EH (cell line): ENCODE measurements at regions not wholly inside any gene's neighbourhood (a gene's known extent, or its start where the extent isn't known, plus 50 kb on each side); places are given as distances from the start of the nearest gene placed in this dataset.
A peak's percentile ranks its signal among the peaks of the same experiment; 100 is the strongest.

Experiments
- DNase-seq: peaks from one replicate; pipeline ENCODE4 v3.0.0-alpha.2; 2015; ENCODE audit warnings: low read depth

- no peak for DNase-seq
Measured at GRCh38 chr15:87631093-87631492, 625.4 kb downstream of the NTRK3 start.

- no peak for DNase-seq
Measured at GRCh38 chr15:87628311-87628710, 628.2 kb downstream of the NTRK3 start.

GRCh38 chr15:87626860-87627259, 629.7 kb downstream of the NTRK3 start:
- DNase-seq: no peak

GRCh38 chr15:87623832-87624231, 632.7 kb downstream of the NTRK3 start:
- DNase-seq: no peak

- DNase-seq: peak; percentile 3
Measured at GRCh38 chr15:87620393-87620792, 636.1 kb downstream of the NTRK3 start.

DNA sequence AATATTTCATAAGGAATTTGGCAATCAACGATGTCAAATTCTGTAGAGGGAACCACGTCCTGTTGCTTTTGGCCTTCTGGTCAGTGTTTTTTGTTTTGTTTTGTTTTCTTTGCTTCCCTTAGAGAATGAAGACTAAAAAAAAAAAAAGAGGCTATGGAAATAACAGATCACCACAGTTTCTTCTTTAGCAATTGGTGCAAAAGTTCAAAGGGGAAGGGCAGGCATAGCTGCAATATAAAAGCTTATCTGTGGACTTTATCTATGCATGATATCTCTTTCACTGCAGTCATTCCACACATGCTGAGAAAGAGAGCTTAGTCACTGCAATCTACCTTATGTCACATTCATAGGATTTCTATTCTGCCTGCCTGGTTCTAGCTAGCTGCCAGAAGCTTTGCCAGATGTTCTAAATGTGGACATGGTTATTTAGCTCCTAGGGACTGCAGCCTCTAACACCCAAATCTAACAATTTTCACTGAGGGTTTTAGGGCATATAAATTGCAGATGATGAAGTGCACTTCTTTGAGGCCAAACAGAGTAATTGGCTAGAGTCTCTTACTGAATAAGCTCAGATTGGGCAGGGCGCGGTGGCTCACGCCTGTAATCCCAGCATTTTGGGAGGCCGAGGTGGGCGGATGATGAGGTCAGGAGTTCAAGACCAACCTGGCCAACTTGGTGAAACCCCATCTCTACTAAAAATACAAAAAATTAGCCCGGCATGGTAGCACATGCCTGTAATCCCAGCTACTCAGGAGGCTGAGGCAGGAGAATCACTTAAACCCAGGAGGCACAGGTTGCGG, 637.2 kb downstream of the NTRK3 start:
- DNase-seq: peak; percentile 85

DNA sequence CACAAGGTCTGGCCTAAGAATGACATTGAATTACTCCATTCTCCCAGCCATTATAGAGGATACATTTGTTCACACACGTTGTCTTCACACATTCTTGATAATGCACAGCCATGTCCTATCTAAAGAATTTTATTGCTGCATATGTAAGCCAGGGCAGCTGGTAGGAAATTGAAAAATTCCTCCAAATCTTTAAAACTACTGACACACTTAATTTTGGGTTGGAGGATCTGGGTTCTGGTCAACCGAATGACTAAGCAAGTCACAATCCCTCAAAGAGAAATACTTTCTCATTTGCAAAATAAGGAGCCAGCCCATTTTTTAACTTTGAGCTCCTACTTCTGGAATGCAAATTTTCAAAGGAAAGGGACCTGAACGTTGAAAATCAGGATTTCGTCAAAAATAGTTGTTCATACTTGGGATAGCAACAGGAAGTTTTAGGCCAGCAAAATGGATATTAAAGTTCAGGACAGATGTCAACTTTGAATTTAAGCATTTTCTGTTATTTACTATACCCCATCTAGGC, 638.3 kb downstream of the NTRK3 start:
- peak; percentile 9 for DNase-seq

- DNase-seq: no peak
Measured at GRCh38 chr15:87614704-87615103, 641.8 kb downstream of the NTRK3 start.

DNA sequence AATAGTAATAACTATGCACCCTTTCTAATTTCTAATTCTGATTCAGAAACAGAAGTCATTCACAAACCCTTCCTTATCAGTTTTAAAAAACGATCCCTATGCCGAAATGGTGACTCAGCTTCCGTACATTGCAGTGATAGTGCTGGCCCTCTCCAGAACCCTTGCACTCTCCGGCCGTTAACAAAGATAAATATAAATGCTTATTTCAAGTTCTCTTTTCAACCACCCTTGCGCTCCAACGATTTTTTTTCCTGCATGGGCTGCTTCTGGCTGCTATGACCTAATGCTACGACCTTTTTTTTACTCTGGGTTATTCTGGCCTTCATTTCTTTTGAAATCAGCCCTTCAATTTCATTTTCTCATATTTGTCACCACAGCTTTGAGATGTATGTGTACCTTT, 646.2 kb downstream of the NTRK3 start:
- DNase-seq: no peak

DNA sequence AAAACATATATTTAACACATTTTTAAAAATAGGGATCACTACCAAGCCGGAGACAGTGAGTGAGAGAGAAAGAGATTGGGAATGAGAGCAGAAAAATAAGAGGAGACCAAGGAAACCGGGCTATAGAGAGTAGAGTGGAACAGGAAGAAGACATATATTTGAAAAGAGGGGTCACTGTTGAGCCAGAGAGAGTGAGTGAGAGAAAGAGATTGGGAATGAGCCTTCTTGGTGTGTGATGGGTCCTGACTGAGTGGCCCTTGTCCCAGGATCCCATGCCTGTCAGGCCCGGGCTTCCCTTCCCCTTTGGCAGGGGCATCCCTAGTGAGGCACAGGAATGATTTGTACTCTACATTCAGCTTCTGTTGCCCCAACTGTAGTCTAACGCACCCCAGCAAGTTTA, 646.6 kb downstream of the NTRK3 start:
- DNase-seq: no peak

- DNase-seq: peak; percentile 86
Measured at GRCh38 chr15:87609474-87609873, 647.1 kb downstream of the NTRK3 start.

- no peak for DNase-seq
Measured at GRCh38 chr15:87608238-87609028, 648.1 kb downstream of the NTRK3 start.

- DNase-seq: no peak
Measured at GRCh38 chr15:87606971-87607370, 649.6 kb downstream of the NTRK3 start.

DNA sequence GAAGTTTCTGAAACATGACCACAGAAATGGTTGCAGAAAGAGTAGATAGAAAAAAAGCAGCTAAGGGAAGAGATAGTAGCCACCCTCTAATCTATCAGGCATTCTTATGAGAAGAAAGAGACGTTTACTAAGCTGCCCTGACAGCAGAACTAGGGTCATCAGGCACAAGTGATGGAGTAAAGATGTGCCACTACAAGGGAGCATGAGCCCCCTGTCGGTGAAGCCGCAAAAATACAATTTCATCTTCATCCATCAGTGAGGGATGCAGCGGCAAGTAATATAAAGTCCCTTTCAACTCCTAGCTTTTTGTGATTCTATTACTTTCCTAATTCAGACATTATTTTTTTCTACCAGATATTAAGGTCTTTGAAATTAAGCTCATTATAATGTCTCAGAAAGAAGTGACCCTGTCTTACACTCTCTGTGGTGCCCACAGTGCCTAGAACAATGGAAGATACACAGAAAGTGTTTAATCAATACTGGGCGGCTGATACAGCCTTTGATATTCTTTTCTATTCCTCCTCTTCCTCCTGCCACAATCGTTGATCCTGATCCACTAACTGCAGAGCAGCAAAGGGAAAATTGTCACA, 651.6 kb downstream of the NTRK3 start:
- peak; percentile 27 for DNase-seq

DNA sequence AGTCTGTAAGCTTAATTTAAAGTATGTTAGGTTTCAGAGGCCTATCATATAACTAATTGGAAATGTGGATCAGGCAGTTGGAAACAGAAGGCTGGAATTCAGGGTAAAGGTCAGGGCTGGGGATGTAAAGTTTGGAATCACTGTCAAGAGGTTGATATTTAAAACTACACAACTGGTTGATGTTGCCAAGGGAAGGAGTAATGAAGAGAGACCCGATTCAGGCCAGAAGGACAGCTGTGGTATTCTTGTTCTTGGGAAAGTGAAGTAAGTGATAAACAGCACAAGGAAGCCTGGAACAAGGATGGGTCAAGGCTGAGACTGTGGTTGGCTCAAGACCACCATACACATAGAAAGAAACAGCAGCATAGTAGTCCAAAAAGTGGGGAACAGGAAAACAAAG, 654.2 kb downstream of the NTRK3 start:
- DNase-seq: no peak

DNA sequence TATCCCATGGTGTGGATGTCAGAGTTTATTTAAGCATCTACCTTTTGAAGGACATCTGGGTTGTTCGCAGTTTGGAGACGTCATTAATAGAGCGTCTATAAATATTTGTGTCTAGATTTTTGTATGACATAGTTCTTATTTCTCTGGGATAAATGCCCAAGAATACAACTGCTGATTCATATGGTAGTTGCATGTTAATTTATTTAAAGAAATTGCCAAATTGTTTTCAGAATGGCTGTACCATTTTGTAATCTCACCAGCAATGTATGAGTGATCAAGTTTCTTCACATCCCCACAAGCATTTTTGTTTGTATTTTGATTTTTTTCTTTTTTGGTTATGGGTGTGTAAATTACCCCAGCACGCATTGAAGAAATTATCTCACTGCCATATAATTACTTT, 656.9 kb downstream of the NTRK3 start:
- no peak for DNase-seq

DNA sequence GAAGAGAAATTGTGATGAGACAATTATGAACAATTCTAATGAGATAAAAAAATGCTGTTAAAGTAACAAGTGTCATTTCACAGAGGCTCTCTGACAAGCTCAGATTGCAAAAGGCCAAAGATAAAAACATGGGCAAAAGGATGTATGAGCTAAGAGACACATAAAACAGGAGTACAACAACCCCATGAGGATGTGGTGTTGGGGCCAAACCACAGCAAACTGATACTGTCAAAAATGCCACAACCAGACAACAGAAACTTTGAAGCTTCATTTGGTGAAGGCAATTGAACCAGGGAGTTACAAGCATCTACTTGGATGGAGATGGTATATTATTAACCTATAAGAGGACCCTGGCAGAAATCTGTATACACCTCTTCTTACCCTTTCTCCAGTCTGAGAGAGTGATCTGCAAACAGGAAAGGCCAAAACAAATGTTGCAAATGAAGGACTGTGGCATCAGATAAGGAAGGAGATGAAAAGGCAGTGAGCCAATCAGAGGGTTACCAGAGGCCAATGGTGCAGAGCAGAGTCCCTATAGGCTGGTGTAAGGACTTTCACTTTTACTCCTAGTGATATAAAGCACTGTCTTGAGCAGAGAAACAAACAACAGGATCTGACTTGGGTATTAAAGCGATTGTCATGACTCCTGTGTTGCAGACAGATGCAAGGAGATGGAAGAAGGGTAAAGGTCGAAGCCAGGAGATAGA, 659.0 kb downstream of the NTRK3 start:
- DNase-seq: peak; percentile 24

GRCh38 chr15:87591582-87591981, 665.0 kb downstream of the NTRK3 start:
- DNase-seq: no peak

DNA sequence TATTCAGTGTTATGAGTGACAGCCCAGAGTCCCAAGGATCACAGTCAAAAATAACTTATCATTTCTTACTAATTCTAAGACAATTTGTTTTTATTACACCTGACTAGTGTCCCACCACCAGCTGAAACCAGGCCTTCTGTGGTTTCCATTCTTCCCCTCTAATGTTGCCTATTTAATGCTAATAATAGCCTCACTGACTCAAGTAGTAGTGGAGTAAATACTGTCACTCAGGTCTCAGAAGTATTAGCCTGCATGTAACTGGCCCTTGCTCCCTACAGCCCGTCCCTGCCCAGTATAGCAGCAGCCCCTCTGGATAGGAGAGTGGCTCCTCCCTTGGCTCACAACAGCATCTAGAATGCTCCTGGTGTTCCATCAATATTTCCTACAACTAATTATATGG, 665.5 kb downstream of the NTRK3 start:
- DNase-seq: no peak

GRCh38 chr15:87589134-87589533, 667.4 kb downstream of the NTRK3 start:
- DNase-seq: no peak

GRCh38 chr15:87582169-87582568, 674.4 kb downstream of the NTRK3 start:
- DNase-seq: no peak

DNA sequence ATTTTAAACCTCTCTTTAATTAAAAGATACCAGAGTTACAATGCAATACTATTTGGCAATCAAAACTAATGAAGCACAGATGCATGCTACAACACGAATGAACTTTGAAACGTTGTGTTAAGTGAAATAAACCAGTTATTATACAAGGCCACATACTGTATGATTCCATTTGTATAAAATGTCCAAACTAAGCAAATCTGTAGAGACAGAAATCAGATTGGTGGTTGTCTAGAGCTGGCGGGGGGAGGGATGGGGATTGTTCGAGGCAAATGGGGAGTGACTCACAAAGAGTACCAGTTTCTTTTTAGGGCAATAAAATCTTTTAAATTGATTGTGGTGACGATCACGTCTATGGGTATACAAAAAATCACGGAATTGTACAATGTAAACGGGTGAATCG, 677.0 kb downstream of the NTRK3 start:
- DNase-seq: no peak
